ENCODE measurements at regions not wholly inside any gene's neighbourhood (a gene's known extent, or its start where the extent isn't known, plus 50 kb on each side); places are given as distances from the start of the nearest gene placed in this dataset.

DNA sequence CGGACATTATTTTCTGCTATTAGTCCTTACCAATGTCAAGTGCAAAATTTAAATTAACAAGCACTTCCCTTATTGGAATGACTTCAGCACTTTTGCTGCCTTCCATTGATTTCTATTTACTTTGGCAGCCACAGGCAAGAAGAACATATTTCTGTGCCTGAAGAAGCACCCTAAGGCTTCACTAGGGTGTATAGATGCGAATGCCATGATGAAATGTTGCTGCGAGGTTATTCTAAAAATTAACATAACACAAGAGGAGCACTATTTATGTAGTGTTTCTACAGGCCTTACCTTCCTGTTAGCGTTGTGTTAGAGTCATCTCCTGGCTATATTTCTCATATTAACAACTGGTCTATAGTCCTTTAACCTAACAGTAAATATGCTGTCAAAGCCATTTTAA is 365.0 kb upstream of the HNRNPA3 start:
- H3K4me1 Mint-ChIP-seq (ENCODE audit: low read depth, unreplicated experiment) = no peaks in the 10 kb centered on the region
- CTCF ChIA-PET = no interaction called here

DNA sequence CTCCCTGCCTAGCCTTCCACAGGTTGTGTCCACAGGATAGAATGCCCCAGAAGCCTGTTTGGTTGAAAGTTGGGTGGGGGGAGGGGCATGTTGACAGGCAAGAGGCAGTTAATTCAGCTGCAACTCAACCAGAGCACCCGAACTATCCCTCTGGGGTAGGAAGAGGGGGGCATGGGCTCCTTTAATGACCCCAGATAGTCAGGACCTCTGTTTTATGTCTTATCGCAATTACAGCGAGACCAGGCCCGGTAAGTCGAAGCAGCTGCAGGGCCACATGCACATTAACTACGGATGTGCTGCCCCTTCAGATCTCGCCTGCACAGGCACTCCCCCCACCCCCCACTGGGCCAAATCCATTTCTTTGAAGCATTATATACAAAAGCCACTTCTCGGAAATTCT is 363.8 kb upstream of the HNRNPA3 start:
- CTCF ChIA-PET = no interaction called here
- Mint-ChIP-seq H3K4me3 (ENCODE audit: low read depth, unreplicated experiment) (no peak overlapping the region), H3K27ac (ENCODE audit: unreplicated experiment) (no peak overlapping the region), H3K27me3 (ENCODE audit: unreplicated experiment) (peaks cover 18% of the 10 kb centered on the region), H3K9me3 (ENCODE audit: low read depth, unreplicated experiment) (no peaks in the 10 kb centered on the region), H3K4me1 (ENCODE audit: low read depth, unreplicated experiment) (peaks cover 1% of the 10 kb centered on the region), H3K36me3 (ENCODE audit: insufficient read depth, unreplicated experiment) (no peaks in the 10 kb centered on the region)
- intact Hi-C loops (cut with micrococcal nuclease; ENCODE audit: unreplicated experiment) = no loop called here
- DNase-seq = no peak
- BruUV-seq (replicated peaks) = no TSS peak
- TF ChIP-seq, protein P1, sequence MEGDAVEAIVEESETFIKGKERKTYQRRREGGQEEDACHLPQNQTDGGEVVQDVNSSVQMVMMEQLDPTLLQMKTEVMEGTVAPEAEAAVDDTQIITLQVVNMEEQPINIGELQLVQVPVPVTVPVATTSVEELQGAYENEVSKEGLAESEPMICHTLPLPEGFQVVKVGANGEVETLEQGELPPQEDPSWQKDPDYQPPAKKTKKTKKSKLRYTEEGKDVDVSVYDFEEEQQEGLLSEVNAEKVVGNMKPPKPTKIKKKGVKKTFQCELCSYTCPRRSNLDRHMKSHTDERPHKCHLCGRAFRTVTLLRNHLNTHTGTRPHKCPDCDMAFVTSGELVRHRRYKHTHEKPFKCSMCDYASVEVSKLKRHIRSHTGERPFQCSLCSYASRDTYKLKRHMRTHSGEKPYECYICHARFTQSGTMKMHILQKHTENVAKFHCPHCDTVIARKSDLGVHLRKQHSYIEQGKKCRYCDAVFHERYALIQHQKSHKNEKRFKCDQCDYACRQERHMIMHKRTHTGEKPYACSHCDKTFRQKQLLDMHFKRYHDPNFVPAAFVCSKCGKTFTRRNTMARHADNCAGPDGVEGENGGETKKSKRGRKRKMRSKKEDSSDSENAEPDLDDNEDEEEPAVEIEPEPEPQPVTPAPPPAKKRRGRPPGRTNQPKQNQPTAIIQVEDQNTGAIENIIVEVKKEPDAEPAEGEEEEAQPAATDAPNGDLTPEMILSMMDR (IDR thresholded peaks at IDR 0.05; ENCODE audit: unreplicated experiment) = no peak

More for the DNA sequence above, 365.0 kb upstream of the HNRNPA3 start:
- H3K4me3 Mint-ChIP-seq (ENCODE audit: low read depth, unreplicated experiment) = no peak overlapping the region
- H3K9me3 Mint-ChIP-seq (ENCODE audit: low read depth, unreplicated experiment) = no peaks in the 10 kb centered on the region
- no peak for DNase-seq
- H3K36me3 Mint-ChIP-seq (ENCODE audit: insufficient read depth, unreplicated experiment) = no peaks in the 10 kb centered on the region
- TF ChIP-seq, protein P1 (IDR thresholded peaks at IDR 0.05; ENCODE audit: unreplicated experiment) = no peak
- BruUV-seq (replicated peaks) = no TSS peak
- intact Hi-C loops (cut with micrococcal nuclease; ENCODE audit: unreplicated experiment) = no loop called here
- no peak overlapping the region for H3K27ac Mint-ChIP-seq (ENCODE audit: unreplicated experiment)
- H3K27me3 Mint-ChIP-seq (ENCODE audit: unreplicated experiment) = peaks cover 18% of the 10 kb centered on the region

DNA sequence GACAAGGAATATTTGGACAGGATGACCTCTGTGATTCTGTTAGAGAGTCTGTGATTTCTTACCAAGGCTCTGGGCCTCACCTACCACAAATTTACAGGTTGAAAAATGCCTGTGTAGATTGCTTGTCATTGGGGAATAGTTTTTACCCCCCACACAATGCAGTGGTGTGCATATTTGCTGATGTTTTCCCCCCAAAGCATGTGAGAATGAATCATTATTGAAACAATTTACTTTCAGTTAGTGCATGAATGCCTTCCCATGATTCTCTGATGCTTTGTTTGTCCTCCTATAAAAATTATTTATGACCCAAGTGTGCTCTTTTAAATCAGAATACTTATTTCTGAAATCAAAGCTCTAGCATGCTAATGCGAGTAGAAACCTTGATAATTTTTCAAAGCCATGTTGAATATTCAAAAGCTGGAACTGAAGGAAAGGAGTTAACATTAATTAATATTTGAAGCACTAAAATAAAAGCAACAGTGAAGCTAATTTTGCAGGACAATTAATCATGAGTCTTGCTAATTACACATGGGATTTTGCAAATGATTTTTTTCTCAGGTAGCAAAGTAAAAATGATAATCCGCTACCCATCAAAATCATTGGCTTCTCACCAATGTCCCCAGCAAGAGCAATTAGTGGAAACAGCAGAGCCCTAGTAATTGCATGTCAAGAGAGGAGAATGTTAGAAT is 361.2 kb upstream of the HNRNPA3 start:
- H3K4me1 Mint-ChIP-seq (ENCODE audit: low read depth, unreplicated experiment) = peaks cover 6% of the 10 kb centered on the region
- intact Hi-C loops (cut with micrococcal nuclease; ENCODE audit: unreplicated experiment) = no loop called here
- no peak overlapping the region for H3K4me3 Mint-ChIP-seq (ENCODE audit: low read depth, unreplicated experiment)
- CTCF ChIA-PET = no interaction called here
- no TSS peak for BruUV-seq (replicated peaks)
- no peaks in the 10 kb centered on the region for H3K36me3 Mint-ChIP-seq (ENCODE audit: insufficient read depth, unreplicated experiment)
- no peak overlapping the region for H3K27ac Mint-ChIP-seq (ENCODE audit: unreplicated experiment)
- no peaks in the 10 kb centered on the region for H3K9me3 Mint-ChIP-seq (ENCODE audit: low read depth, unreplicated experiment)
- peaks cover 18% of the 10 kb centered on the region for H3K27me3 Mint-ChIP-seq (ENCODE audit: unreplicated experiment)
- DNase-seq = no peak
- TF ChIP-seq, protein P1 (IDR thresholded peaks at IDR 0.05; ENCODE audit: unreplicated experiment) = no peak

DNA sequence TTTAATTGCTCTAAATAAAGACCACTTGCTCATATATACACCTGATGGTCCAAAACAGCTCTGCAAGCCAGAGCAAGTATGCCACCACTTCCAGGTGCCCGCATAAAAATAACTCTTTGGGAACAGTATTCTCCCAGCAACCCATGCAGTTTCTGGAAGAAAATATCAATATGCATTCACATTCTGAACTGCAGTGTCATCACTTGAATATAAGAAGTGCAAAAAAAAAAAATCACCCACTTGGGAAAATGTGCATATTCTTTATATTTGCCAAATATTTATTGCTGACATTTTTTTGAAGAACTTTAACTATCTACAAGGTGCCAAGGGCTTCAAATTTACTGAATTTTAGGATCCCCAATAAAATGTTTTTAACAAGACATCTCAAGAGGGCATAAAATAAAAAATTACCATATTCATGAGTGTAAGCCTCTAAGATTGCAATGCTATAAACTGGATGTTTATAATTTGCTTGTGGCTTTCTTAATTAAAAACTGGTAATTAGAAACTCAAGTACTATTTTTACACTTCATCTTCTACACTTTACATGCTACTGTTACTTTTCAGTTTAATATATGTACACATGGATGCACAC is 360.6 kb upstream of the HNRNPA3 start:
- peaks cover 18% of the 10 kb centered on the region for H3K27me3 Mint-ChIP-seq (ENCODE audit: unreplicated experiment)
- no peak for DNase-seq
- intact Hi-C loops (cut with micrococcal nuclease; ENCODE audit: unreplicated experiment) = no loop called here
- H3K36me3 Mint-ChIP-seq (ENCODE audit: insufficient read depth, unreplicated experiment) = no peaks in the 10 kb centered on the region
- CTCF ChIA-PET = no interaction called here
- TF ChIP-seq, protein P1 (IDR thresholded peaks at IDR 0.05; ENCODE audit: unreplicated experiment) = no peak
- H3K4me1 Mint-ChIP-seq (ENCODE audit: low read depth, unreplicated experiment) = peaks cover 6% of the 10 kb centered on the region
- no peak overlapping the region for H3K4me3 Mint-ChIP-seq (ENCODE audit: low read depth, unreplicated experiment)
- H3K27ac Mint-ChIP-seq (ENCODE audit: unreplicated experiment) = no peak overlapping the region
- BruUV-seq (replicated peaks) = no TSS peak
- no peaks in the 10 kb centered on the region for H3K9me3 Mint-ChIP-seq (ENCODE audit: low read depth, unreplicated experiment)

All from Calu3 (cell line).